Liver (tissue), 2 donors: ENCODE measurements at regions not wholly inside any gene's neighbourhood (a gene's known extent, or its start where the extent isn't known, plus 50 kb on each side); places are given as distances from the start of the nearest gene placed in this dataset.

Experiments
- CTCF ChIP-seq: fragments of 150-350 bp; IDR thresholded peaks from 2 replicates; pipeline ENCODE4 v1.5.1; 2017; ENCODE audit warnings: improper control_type of control experiment, low read depth, low read length; ENCODE audit not compliant: missing input control
- ZBTB33 ChIP-seq: IDR thresholded peaks from 2 replicates; pipeline ENCODE4 v1.6.1; 2016; ENCODE audit warnings: antibody characterized with exemption
- donor health status: healthy.

GRCh38 chr6:33880104-33880678 lies 76.4 kb upstream of the MLN start:
- TF ChIP-seq ZBTB33 (no peak), CTCF (no peak)
